K562 (cell line): ENCODE measurements at regions not wholly inside any gene's neighbourhood (a gene's known extent, or its start where the extent isn't known, plus 50 kb on each side); places are given as distances from the start of the nearest gene placed in this dataset.

Source experiments
- ATAC-seq: fragments of 200-7000 bp; cut with Tn5 transposase; 3 replicates; pipeline ENCODE4 v1.9.1; 2020; ENCODE audit warnings: moderate library complexity
- BruUV-seq: library from RNA; stranded (reverse); fragments of 400-500 nt; replicated peaks from 2 replicates; lab custom pipeline; 2021; lab: Mats Ljungman, UMichigan
- CTCF ChIA-PET: fragments of 300-600 bp; formaldehyde crosslinking; extraction: SDS; loops from one replicate; lab custom pipeline; 2021; ENCODE audit warnings: low intra/inter-chr PET ratio; lab: Yijun Ruan, JAX
- POLR2A ChIA-PET: fragments of 300-600, 350-650 bp; sonication (Branson Sonifier 250); formaldehyde crosslinking; extraction: SDS; loops from one replicate; lab custom pipeline; 2021; ENCODE audit warnings: antibody characterized with exemption, inconsistent platforms; lab: Yijun Ruan, JAX
- DNase-seq, 4 experiments: peaks; one replicate each; pipeline versions ENCODE4 v3.0.0 to v3.0.0-alpha.2; 2011 to 2018; ENCODE audit warnings: low spot score in 3 of 4, mixed read lengths in 3 of 4; ENCODE audit errors: extremely low read depth in 1 of 4
- FAIRE-seq: peaks from 2 replicates; lab custom pipeline; 2011; peaks lifted over from hg19 to GRCh38; lab: Jason Lieb, UNC
- H2AFZ ChIP-seq: 2 replicates; pipeline ENCODE4 v1.6.0; 2011; ENCODE audit warnings: low read depth, low read length, control low read depth, inconsistent platforms
- H3K27ac ChIP-seq: fragments of 200-600 bp; 3 replicates; pipeline ENCODE4 v1.8.0; 2011; ENCODE audit warnings: low read depth, mild to moderate bottlenecking, control low read depth, inconsistent platforms, low read length, moderate library complexity, mixed read lengths; ENCODE audit errors: extremely low read depth
- H3K27me3 ChIP-seq, 2 experiments: fragments of 300-600 bp in 1 of 2; 2 replicates in 1 of 2; 3 replicates in 1 of 2; pipeline versions ENCODE4 v1.6.0 to v1.8.0; 2011; ENCODE audit warnings: inconsistent platforms in 2 of 2, low read length in 2 of 2, mild to moderate bottlenecking in 1 of 2, mixed read lengths in 1 of 2, moderate library complexity in 1 of 2; ENCODE audit not compliant: control insufficient read depth in 2 of 2, insufficient read depth in 2 of 2
- H3K36me3 ChIP-seq: fragments of 300-600 bp; 3 replicates; pipeline ENCODE4 v1.8.0; 2011; ENCODE audit warnings: mild to moderate bottlenecking, low read length, inconsistent platforms; ENCODE audit not compliant: control insufficient read depth, insufficient read depth
- H3K4me1 ChIP-seq, 2 experiments: fragments of 200-600 bp in 1 of 2; replicated peaks in 1 of 2; 2 replicates in 1 of 2; 3 replicates in 1 of 2; pipeline versions ENCODE4 v1.5.1 to v1.8.0; 2011; ENCODE audit warnings: inconsistent platforms in 2 of 2, low read length in 2 of 2, mild to moderate bottlenecking in 1 of 2, mixed read lengths in 1 of 2, moderate library complexity in 1 of 2; ENCODE audit not compliant: control insufficient read depth in 2 of 2, insufficient read depth in 2 of 2
- H3K4me2 ChIP-seq: 2 replicates; pipeline ENCODE4 v1.6.1; 2011; ENCODE audit warnings: low read length, control low read depth, inconsistent platforms, mixed read lengths; ENCODE audit not compliant: insufficient read depth
- H3K4me3 ChIP-seq: fragments of 200-600 bp; sonication (generic), shearing (Covaris generic); 2 replicates; pipeline ENCODE4 v1.5.1; 2016; ENCODE audit warnings: control low read depth, inconsistent platforms
- H3K79me2 ChIP-seq: fragments of 200-600 bp; 3 replicates; pipeline ENCODE4 v1.8.0; 2011; ENCODE audit warnings: low read length, inconsistent platforms; ENCODE audit not compliant: control insufficient read depth, insufficient read depth
- H3K9ac ChIP-seq, 2 experiments: 2 replicates each; pipeline versions ENCODE4 v1.6.0 to v1.6.1; 2011; ENCODE audit warnings: low read depth in 2 of 2, low read length in 2 of 2, control low read depth in 1 of 2, inconsistent platforms in 1 of 2, mild to moderate bottlenecking in 1 of 2, mixed read lengths in 1 of 2; ENCODE audit not compliant: insufficient read depth in 1 of 2
- H3K9me1 ChIP-seq: one replicate; pipeline ENCODE4 v1.6.0; 2011; ENCODE audit warnings: inconsistent platforms, mild to moderate bottlenecking, low read length, moderate library complexity; ENCODE audit not compliant: control insufficient read depth, insufficient read depth
- H3K9me3 ChIP-seq: replicated peaks from 2 replicates; pipeline ENCODE4 v1.5.1; 2011; ENCODE audit warnings: low read depth, low read length, inconsistent platforms; ENCODE audit not compliant: control insufficient read depth, insufficient read depth
- H4K20me1 ChIP-seq: replicated peaks from 2 replicates; pipeline ENCODE4 v1.6.1; 2011; ENCODE audit warnings: low read length, inconsistent platforms, mixed read lengths; ENCODE audit not compliant: control insufficient read depth, insufficient read depth
- DLX4 ChIP-seq: fragments of 250-450 bp; sonication (Bioruptor Pico); IDR thresholded peaks from 2 replicates; pipeline ENCODE4 v1.6.1; 2021; ENCODE audit warnings: mild to moderate bottlenecking
- ELF4 ChIP-seq: fragments of 450-650 bp; formaldehyde crosslinking; IDR thresholded peaks from 2 replicates; pipeline ENCODE4 v1.4.0; 2022; ENCODE audit warnings: missing genetic modification characterization
- FOXP1 ChIP-seq: sonication (generic); formaldehyde crosslinking; IDR thresholded peaks from 2 replicates; pipeline ENCODE4 v1.8.0; 2022; ENCODE audit warnings: mild to moderate bottlenecking, missing genetic modification reagents
- HCFC1 ChIP-seq: IDR thresholded peaks from 2 replicates; pipeline ENCODE4 v1.6.1; 2012; ENCODE audit warnings: low read depth, low read length, improper control_type of control experiment
- HNRNPLL ChIP-seq: fragments of 200-400 bp; formaldehyde crosslinking; IDR thresholded peaks from 2 replicates; pipeline ENCODE4 v1.6.1; 2017; ENCODE audit warnings: low read length, low read depth, mild to moderate bottlenecking; ENCODE audit not compliant: poor library complexity, severe bottlenecking
- JUND ChIP-seq, 2 experiments: IDR thresholded peaks; 2 replicates in 1 of 2; 3 replicates in 1 of 2; pipeline ENCODE4 v1.6.1; 2011; ENCODE audit warnings: borderline replicate concordance in 2 of 2, low read depth in 2 of 2, low read length in 2 of 2, improper control_type of control experiment in 1 of 2, missing biosample characterization in 1 of 2, missing genetic modification characterization in 1 of 2, missing genetic modification reagents in 1 of 2
- LARP7 ChIP-seq: fragments of 450-650 bp; IDR thresholded peaks from 2 replicates; pipeline ENCODE4 v1.6.1; 2016
- MXI1 ChIP-seq: IDR thresholded peaks from 2 replicates; pipeline ENCODE4 v1.6.1; 2011; ENCODE audit warnings: low read depth, mild to moderate bottlenecking, improper control_type of control experiment, low read length
- NCOA6 ChIP-seq: fragments of 450-650 bp; IDR thresholded peaks from 2 replicates; pipeline ENCODE4 v1.6.1; 2017; ENCODE audit warnings: mild to moderate bottlenecking
- PHF20 ChIP-seq: fragments of 450-650 bp; IDR thresholded peaks from 2 replicates; pipeline ENCODE4 v1.6.1; 2018; ENCODE audit not compliant: partially characterized antibody
- RHOXF2B ChIP-seq: fragments of 250-450 bp; sonication (Bioruptor Pico); conservative IDR thresholded peaks from 2 replicates; pipeline ENCODE4 v1.5.1; 2021
- SOX6 ChIP-seq: fragments of 450-650 bp; IDR thresholded peaks from 2 replicates; pipeline ENCODE4 v1.6.1; 2014; ENCODE audit warnings: mild to moderate bottlenecking
- ZBTB34 ChIP-seq: fragments of 250-450 bp; sonication (Bioruptor Pico); IDR thresholded peaks from 2 replicates; pipeline ENCODE4 v1.8.0; 2021; ENCODE audit warnings: mild to moderate bottlenecking, moderate library complexity
- ZNF280B ChIP-seq: fragments of 250-450 bp; sonication (Bioruptor Pico); IDR thresholded peaks from 2 replicates; pipeline ENCODE4 v1.5.1; 2021; ENCODE audit warnings: mild to moderate bottlenecking
- ZNF316 ChIP-seq: fragments of 450-650 bp; IDR thresholded peaks from 2 replicates; pipeline ENCODE4 v1.6.1; 2016
- ZNF586 ChIP-seq: fragments of 450-650 bp; formaldehyde crosslinking; conservative IDR thresholded peaks from 2 replicates; pipeline ENCODE4 v1.4.0; 2020; ENCODE audit warnings: mild to moderate bottlenecking, moderate library complexity
- ZNF77 ChIP-seq: fragments of 250-450 bp; sonication (Bioruptor Pico); IDR thresholded peaks from 2 replicates; pipeline ENCODE4 v1.5.0; 2020
- WGBS: fragments of 100-300 bp; shearing (Covaris generic); methylation state at CpG from one replicate; pipeline ENCODE4 v1.1.6; 2016; ENCODE audit warnings: low coverage, mixed read lengths; ENCODE audit not compliant: insufficient coverage; ENCODE audit errors: missing lambda C conversion rate; 5-methylcytosine and 5-hydroxymethylcytosine counted together
- in situ Hi-C: fragments of 300-500 bp; cut with MboI; formaldehyde crosslinking; loops from 4 replicates; pipeline ENCODE4 v1.15.0; 2018; ENCODE audit warnings: inconsistent platforms, mixed read lengths
- intact Hi-C: fragments of 100-400 bp; cut with micrococcal nuclease; formaldehyde crosslinking; loops from 2 replicates; pipeline ENCODE4 v1.14.2; 2022

GRCh38 chr7:30212701-30213111, 71.7 kb upstream of the ZNRF2 start:
- intact Hi-C loops, result no loop called here
- ATAC-seq (no peak), FAIRE-seq (peak; percentile 42), DNase-seq (no peak)
- WGBS, result 27% methylated on average over 7 of the region's 7 CpGs
- ChIA-PET POLR2A (no interaction called here), CTCF (no interaction called here)
- no peaks in the 10 kb centered on the region for H3K36me3 ChIP-seq
- H3K9me3 ChIP-seq, result no peaks in the 10 kb centered on the region
- in situ Hi-C loops, result no loop called here
- H4K20me1 ChIP-seq, result no peaks in the 10 kb centered on the region
- H3K27me3 ChIP-seq, result peaks cover 17 to 43% of the 10 kb centered on the region in 2 experiments; a peak in 4 of 5 replicates
- H3K79me2 ChIP-seq, result no peaks in the 10 kb centered on the region
- H2AFZ ChIP-seq, result no peak overlapping the region
- no peak overlapping the region for H3K9ac ChIP-seq
- H3K4me1 ChIP-seq, result no peaks in the 10 kb centered on the region
- BruUV-seq, result no TSS peak
- H3K9me1 ChIP-seq, result no peaks in the 10 kb centered on the region
- H3K27ac ChIP-seq, result no peak overlapping the region
- no peak overlapping the region for H3K4me2 ChIP-seq
- no peak overlapping the region for H3K4me3 ChIP-seq
- TF ChIP-seq LARP7 (no peak), RHOXF2B (CRISPR knock-in tag) (no peak), ZBTB34 (CRISPR knock-in tag) (no peak), HNRNPLL (no peak), ZNF77 (no peak)

- no peaks in the 10 kb centered on the region for H3K9me3 ChIP-seq
- no peak overlapping the region for H3K27ac ChIP-seq
- no peaks in the 10 kb centered on the region for H4K20me1 ChIP-seq
- peak; percentile 29 for FAIRE-seq
- no peak overlapping the region for H3K4me2 ChIP-seq
- H3K4me1 ChIP-seq, result no peaks in the 10 kb centered on the region
- H3K9ac ChIP-seq, result no peak overlapping the region
- no peak for DNase-seq
- no peak overlapping the region for H2AFZ ChIP-seq
- no peaks in the 10 kb centered on the region for H3K79me2 ChIP-seq
- POLR2A ChIA-PET, result no interaction called here
- no TSS peak for BruUV-seq
- ATAC-seq, result no peak
- H3K27me3 ChIP-seq, result peaks cover 17 to 40% of the 10 kb centered on the region in 2 experiments; a peak in 4 of 5 replicates
- no peaks in the 10 kb centered on the region for H3K36me3 ChIP-seq
- H3K9me1 ChIP-seq, result no peaks in the 10 kb centered on the region
- intact Hi-C loops, result no loop called here
- CTCF ChIA-PET, result no interaction called here
- in situ Hi-C loops, result no loop called here
- H3K4me3 ChIP-seq, result no peak overlapping the region
- TF ChIP-seq DLX4 (CRISPR knock-in tag) (no peak), SOX6 (no peak), JUND (IDR thresholded peaks at IDR 0.05; ENCODE audit: borderline replicate concordance, low read depth, low read length) (no peak), JUND (tag; IDR thresholded peaks at IDR 0.05; ENCODE audit: borderline replicate concordance, low read depth, low read length) (no peak), ZNF316 (no peak), ELF4 (no peak), NCOA6 (no peak), ZNF280B (CRISPR knock-in tag) (no peak), HCFC1 (no peak), PHF20 (no peak), MXI1 (no peak), ZNF586 (CRISPR knock-in tag) (no peak), FOXP1 (CRISPR knock-in tag) (no peak)
Measured at GRCh38 chr7:30213637-30214036, 70.8 kb upstream of the ZNRF2 start.
